Activated CD4-positive, alpha-beta T cell treated with anti-CD3 and anti-CD28 coated beads, Interleukin-10, Interleukin-2, amounts not matched to agents 100 ng/mL and 50 ng/mL, durations not matched to agents 16 hours and 8 hours (primary cell): ENCODE measurements at regions not wholly inside any gene's neighbourhood (a gene's known extent, or its start where the extent isn't known, plus 50 kb on each side); places are given as distances from the start of the nearest gene placed in this dataset.
A peak's percentile ranks its signal among the peaks of the same experiment; 100 is the strongest.

Experiments
- DNase-seq: peaks from one replicate; pipeline ENCODE4 v3.0.0-alpha.2; 2020

DNA sequence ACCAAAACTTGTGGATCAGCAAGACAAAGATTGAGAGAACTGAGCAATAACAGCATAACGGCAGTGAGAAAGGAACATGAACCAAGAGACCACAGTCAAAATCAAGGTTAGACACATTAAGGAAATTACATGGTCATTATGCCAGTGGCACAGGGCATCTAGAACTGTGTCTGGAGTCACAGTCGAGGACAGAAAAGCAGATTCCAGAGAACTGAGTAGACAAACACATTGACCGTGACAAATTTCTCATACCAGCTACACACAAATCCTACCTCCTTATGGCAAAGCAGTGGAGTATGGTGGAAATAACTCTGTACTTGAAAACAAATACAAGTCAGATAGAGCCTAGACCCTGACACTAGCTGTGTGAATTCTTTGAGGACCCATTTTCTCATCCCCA is 367.3 kb downstream of the DUSP6 start:
- DNase-seq, result no peak

DNA sequence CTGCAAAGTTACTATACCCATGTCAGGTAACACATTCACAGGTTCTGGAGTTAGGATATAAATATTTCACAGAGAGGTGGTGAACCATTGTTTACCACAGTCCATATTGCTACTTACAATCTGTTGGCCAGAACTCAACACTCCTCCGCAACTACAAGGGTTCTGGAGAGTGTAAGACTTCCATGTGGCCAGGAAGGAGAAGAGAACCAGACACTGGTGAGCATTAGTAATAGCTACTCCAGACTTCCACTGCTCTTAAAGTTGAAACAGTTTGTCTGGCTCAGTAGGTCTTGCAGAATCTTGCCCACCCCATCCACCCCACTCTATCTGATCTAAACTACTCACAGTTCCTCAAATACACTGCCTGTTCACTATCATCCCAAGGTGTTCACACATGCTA is 369.6 kb downstream of the DUSP6 start:
- no peak for DNase-seq

DNA sequence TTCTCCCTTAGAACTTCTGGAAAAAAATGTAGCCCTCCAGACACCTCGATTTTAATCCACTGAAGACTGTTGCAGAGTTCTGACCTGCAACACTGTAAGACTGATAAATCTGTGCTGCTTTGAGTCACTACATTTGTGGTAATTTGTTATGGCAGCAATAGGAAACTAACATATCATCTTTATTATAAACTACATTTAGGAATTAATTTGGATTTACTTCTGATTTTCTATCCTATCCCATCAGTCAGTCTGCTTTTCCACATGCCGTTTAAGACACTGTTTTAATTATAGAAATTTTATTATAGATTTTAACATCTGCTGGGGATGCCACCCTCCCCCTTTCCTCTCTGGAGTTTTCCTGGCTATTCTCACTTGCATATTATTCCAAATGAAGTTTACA is 375.2 kb downstream of the DUSP6 start:
- no peak for DNase-seq

DNA sequence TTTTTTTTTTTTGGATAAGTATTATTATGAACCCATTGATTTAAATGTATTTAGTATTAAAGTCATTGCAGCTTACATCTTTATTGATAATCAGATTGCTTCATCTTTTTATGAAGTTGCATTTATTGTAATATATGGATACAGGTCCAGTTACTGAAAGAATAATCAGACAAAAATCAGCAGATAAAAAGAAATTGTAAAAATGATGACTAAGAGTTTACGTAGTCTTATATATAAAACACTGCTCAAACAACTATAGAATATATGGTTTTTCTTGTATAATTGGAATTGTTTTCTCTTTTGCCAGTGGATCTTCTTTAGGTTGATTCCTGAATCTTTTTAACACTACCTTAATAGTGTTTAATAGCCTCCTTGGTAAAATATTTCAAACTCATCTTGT is 378.3 kb downstream of the DUSP6 start:
- DNase-seq, result no peak

DNA sequence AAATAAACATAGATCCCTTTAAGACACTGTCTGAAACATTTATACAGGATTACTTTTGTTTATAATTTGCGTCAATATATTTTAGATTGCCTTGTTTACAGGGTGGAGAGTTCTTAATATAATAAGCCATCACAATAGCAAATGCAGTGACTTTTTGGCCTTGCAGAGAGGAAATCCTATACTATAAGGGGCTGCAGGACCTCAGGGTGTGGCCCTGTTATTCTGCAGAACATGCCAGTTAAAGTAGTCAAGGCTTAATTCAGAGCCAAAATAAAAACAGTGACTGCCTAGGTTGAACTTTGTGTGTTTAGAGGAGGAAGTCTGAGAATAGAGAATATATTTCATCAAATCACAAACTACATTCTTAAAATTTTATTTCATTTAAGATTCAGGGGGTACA is 381.6 kb downstream of the DUSP6 start:
- no peak for DNase-seq

DNA sequence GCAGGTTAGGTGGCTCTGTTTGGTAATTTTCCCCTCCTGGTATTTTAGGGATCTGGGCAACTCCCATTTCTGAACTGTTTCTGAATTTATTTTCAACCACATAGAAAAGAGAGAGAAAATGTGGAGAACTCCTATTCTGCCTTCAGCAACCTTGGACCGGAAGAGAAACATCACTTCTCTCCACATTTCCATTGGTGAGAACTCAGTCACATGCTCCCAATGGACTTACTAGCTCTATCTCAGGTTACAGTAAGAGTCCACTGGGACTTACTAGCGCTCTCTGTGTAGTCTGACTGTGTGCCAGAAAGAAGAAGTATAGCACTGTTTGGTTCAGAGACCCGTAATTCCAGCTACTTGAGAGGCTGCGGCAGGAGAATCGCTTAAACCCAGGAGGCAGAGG is 383.2 kb downstream of the DUSP6 start:
- DNase-seq, result no peak

DNA sequence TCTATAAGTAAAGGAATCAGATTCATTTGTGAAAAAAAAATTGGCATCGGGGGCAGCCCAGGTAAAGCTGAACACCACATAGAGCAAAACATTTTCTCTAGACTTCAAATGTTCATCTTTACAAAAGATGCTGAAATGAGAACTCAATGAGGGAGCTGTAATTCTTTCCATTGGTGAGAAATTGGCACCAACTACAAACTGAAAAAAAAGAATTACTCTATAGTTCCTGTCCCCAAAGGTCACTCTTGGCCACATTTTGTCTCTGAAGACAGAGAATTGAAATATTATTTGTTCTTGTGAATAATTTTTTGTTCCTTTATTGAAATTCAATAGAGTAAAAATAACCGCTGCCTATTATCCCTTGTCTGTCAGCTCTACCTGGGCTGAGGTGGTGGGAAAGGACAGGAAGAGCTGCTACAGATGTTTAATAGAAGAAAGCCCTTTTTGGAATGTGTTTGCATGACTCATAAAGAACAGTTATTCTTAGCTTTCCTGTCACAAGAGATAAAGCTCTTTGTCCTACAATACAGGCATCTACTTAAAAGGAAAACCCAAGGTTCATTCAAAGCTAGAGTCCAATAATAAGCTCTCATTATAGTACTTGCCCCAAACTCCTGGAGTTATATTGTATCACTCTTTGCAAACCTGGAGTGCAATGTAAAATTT is 380.1 kb upstream of the KITLG start:
- DNase-seq, result no peak

DNA sequence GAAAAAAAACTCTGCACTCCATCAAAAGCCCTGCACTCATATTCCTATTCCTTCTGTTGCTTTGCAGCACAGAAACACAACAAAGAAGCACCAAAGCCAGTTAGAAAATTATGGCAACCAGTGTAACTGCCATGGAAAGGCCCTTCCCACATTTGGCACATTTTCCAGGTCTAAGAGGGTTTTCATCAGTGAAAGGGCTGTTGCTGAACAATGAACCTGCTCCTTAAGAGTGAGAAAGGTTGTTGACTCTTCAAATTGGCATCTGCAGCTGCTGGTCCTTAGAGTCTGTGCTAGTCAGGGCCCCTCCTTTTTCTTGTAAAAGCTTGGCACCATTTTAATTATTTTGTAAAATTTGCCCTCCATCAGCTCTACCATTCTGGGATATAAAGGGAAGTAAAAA is 378.7 kb upstream of the KITLG start:
- no peak for DNase-seq

DNA sequence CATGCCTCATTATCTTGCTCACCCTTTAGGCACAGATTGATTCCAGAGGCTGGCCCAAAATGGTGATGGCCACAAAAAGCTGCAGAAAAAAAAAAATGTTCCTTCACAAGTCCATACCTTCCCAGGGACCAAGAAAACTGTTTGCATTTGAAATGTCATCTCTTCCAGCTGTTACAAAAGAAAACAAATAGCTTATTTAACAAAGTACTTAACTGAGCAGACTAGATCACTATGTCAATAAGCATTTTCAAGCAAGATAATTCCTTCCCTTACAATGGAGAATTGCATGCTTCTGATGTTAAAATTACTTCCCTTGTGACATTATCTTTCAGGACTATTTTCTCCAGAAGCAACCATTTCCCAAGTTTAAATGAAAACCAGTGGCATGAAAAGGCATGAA is 377.9 kb upstream of the KITLG start:
- no peak for DNase-seq

DNA sequence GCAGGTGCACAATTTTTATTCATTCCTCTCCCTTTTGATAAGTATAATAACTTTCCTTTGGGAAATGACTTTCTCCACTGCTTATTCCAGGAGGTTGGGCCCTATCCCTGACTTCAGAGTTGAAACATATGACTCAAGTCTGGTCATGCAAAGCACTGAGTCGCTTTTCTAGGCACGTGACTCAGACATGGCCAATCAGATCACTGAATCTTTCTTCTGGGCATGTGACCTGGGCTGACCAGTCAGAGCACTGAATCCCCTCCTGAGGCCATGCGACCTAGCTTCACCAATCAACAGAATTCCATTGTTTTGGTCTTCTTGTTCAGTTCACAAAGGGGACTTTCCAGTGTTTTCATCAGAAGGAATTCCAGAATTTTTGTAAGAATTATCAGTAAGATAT is 377.1 kb upstream of the KITLG start:
- no peak for DNase-seq

DNA sequence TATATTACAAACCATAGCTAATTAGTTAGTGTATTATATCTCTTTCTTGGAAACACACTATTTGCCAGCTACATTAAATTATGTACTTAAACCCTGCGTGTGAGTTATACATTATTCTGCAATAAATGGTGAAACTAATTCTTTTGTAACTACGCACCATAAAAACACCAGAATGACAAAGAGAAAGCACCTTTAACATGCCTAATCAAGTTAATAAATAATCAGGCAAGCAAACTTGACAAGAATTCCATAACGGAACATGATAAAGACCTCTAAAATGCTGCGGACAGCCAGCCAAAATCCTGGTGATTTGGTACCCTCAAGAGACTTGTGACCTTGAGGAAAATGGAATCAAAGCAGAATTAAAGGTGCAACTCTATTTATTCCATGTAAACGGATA is 375.3 kb upstream of the KITLG start:
- DNase-seq, result no peak

DNA sequence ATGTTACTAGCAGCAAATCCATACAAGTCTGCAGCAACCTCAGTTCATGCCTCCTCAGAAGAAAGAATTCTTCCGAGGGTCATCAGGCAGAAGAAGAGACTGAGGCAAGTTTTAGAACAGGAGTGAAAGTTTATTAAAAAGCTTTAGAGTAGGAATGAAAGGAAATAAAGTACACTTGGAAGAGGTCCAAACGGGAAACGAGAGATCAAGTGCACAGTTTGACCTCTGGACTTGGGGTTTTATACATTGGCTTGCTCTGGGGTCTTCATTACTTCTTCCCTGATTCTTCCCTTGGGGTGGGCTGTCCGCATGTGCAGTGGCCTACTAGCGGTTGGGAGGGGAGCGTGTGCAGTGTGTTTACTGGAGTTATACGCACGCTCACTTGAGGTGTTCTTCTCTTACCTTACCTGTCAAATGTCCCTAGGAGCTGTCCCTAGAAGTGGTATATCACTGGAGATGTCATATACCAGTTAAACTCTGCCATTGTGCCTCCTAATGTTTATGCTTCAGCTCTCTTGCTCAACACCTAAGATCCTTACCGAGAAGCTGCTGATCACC is 372.8 kb upstream of the KITLG start:
- no peak for DNase-seq

DNA sequence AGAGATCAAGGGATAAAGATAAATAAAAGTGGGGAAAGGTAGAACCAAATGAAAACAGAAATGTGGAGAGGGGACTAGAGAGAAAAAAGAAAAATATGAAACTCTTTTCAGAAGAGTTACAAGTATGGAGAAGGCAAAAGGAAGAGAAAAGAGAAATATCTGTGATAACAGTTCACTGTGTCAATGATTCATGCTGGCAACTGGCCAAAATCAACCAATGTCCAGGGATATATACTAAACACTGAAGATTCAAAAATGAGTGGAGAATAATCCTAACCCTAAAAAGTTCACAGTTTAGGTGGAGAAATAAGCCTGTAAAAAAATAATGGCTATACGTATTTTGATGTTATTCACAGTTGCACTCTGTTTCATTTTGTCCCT is 372.3 kb upstream of the KITLG start:
- DNase-seq, result no peak

DNA sequence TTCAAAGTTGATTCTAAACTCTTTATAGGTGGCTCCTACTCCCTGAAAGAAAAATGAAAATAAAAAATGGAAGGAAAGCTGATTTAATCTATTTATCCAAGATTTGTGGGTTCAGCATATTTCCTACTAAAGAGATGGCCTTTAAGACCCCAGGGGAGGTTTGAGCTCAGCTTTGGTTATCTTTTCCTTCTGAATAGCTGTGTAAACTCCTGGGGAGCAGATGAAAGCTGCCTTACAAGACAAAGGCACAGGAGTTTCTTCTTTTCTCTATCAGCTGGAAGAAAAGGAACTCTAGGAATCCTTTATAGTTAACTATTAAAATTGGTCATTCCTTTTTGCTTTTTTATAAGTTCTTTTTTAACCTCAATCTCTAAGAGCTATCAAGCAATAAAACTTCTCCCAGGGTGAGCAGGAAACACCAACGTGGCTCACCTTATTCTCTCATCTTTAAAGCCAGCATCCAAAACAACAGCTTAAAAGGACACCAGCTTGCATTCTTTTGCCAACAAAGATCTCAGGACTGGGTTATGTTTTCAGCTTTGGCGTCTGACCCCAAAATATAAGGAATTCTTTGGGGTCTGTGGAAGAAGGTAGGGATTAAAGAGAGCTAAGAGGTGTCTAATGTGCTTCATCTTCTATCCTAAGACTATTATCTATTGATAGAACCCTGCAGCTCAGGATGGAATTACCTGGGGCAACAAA is 371.7 kb upstream of the KITLG start:
- no peak for DNase-seq

DNA sequence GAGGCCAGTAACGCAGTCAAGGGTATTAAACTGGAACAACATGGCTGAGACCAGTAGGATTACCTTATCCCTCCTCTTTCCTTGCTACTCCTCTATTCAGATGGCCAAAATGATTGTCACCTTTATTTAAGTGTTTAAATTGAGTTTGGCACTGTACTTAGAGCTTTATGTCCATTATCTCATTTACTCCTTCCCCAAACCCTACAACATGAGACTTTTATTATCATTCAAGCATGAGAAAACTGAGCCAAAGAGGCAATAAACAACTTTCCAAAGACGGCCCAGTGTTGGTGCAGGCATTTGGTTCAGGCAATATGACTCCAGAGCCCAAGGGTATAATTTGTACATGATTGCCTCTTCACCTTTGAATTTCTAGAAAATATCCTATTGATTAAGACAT is 370.9 kb upstream of the KITLG start:
- no peak for DNase-seq

DNA sequence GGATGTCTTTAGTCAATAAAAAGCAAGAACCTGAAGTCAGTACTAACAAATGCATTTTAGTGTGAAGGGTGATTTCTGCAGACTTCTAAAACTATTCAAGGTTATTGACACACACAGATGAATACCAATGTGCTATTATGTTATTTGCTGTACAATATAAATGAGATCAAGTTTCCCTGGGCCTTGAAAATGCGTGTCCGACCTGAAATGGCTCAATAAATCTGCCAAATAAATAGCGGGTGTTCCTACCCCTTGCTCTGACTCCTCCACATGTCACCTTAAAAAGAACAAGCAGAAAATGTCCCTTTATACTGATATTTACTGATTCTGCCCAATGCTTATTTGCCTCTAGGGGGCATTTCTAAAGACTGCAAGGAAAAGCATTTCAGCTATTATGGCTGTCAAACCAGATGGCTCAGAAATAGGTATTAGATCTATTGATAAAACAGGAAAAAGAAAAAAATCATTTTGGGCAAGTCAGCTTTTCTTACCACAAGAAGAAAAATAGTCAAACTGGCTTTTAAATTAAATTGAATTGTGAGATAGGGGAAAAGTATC is 367.3 kb upstream of the KITLG start:
- DNase-seq, result no peak

DNA sequence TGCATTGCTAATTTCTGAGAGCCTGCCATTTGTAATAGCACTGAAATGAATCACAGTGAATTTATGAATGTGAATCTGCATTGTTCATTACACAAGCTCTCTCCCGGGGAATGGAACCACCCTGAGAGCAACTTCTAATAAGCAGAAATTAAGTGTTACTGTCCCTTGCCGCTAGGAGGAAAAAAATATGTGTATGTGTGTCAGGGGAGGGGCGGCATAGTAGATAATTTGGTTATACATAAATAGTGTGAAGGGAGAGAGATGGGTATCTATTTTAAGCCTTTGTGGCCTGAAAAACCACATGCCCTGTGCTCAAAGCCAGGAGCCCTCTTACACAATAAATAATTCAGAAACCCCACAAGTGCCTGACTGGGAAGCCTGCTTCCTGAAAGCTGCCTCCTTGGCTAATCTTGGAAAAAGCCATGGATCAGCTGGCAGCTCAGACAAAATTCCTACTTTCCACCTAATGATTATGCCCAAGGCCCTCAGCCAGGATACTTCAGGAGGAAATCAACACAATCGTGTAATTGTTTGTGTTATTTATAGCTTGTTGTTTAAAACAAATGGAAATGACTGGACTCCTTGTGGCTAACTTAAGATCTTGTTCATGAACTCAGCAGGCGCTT is 366.2 kb upstream of the KITLG start:
- DNase-seq, result no peak

DNA sequence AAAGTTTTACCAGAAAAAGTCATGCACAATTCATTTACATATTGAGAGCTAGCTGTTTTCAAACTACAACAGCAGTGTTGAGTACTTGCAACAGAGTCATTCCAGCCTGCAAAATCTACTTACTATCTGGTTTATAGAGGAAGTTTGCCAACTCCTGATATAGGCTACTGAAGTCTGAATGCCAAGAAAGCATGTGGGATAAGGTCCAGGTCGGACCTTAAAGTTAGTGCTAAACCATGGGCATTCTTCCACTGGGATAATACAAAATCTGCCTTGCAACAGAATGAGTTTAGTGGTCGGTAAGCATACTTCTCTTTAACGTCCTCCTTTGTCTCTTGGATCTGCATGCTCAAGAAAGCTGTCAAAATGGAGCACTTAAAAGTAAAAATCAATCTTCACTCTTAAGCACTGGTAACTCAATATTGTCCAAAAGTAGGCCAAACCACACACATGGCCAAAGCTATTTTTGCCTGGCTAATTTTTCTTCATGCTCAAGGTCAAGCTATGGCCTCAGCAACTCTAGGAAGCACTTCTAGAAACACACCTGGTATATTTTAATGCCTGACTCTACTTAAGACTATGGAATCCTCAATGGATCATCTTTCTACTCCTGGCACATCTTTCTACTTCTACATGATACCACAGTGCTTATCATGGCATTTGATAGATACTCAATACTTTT is 364.9 kb upstream of the KITLG start:
- DNase-seq, result no peak

DNA sequence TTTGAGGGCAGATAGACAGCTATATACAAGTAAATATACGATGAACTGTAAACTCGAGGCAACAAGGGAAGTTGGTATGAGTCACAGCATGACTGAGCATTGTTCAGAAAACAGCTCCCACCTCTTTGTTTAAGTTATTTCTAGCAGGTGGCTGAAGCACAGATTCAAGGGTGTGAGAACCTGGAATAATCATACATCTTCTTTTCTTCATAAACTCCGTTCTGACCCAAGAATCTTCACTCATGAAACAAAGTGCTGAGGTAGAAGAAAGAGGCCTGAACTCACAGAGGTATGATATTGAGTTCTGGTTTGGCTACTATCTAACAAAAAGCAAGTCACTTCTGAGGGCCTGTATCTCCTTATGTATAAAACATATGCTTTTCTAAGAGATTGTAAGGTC is 364.1 kb upstream of the KITLG start:
- DNase-seq, result peak; percentile 8

DNA sequence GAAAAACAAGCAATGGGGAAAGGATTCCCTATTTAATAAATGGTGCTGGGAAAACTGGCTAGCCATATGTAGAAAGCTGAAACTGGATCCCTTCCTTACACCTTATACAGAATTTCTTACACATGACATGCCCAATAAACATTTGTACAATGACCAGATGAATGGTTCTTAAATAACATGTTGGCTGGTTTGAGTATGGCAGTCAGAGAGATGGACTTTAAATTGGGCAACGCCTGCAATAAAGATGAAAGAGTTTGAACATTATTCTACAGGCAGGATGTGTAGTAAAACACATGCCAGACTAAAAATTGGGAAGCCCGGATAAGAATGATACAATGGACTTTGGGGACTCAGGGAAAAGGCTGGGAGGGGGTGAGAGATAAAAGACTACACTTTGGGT is 360.6 kb upstream of the KITLG start:
- no peak for DNase-seq

DNA sequence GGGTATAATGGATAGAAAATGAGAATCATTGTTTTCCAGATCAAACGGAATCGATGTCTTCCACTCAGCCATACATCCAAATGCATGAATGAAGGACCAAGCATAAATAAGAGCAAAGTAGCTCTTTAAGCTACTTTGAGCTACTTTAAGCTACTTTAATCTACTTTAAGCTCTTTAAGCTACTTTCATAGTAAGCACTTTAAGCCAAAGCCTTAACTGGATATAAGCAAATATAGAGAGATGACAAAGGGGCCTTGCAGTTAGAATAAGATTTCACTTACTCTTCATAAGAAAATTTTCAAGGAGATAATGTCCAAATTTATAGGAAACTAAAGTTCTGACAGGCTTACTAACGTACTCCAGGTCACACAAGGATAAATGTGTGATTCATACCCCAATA is 355.6 kb upstream of the KITLG start:
- no peak for DNase-seq

DNA sequence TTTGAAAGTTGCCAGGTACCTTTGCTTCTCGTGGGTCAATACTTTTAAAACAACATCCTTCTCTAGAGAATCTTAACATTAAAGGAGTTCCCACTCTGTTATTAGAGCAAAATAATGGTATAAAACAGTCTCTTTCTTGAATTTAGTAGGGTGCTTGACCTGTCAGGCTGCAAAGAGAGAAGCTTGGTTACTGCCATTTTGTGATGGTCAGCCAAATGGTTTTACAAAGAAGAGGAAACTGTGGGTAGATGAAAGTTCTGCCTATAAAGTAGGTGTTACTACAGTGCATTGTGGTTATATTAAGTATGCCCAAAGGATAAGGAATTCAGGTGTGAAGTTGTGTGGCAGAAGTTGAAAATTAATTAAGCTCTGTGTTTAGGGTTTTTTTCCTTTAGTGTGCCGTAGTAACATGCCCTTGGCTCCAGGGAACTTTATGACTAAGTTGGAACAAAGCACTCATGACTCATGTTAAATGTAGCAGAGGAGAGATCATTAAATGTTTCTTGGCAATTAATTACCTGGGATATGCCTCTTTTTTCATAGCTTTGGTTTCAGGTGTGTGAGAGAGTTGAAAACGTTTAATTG is 354.0 kb upstream of the KITLG start:
- DNase-seq, result no peak

DNA sequence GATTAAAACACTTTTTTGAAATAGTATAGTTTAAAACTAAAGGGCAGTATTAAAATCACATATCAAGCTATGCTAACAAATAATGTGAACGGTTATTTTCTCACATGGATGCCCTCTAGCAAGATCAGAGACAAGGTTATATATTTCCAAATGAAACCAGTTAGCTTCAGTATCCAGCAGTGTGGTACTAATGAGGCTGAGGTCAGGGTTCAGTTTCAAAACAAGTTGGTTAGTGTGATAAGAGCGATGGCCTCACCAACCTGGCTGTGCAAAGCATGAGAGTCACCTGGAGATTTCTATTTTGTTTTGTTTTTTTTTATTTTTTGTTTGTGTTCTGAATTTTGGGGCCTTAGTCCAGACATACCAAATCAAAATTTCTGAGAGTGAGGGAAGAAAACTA is 352.2 kb upstream of the KITLG start:
- DNase-seq, result no peak
